ENCODE measurements at regions not wholly inside any gene's neighbourhood (a gene's known extent, or its start where the extent isn't known, plus 50 kb on each side); places are given as distances from the start of the nearest gene placed in this dataset.

GRCh38 chr3:95905182-95905581 lies 909.2 kb upstream of the EPHA6 start:
- Histone ChIP-seq H2AFZ (ENCODE audit: low read depth, low read length) (no peak overlapping the region), H2AK5ac (ENCODE audit: low read length, severe bottlenecking) (no peak overlapping the region), H3K9ac (ENCODE audit: low read length) (no peak overlapping the region), H2BK5ac (ENCODE audit: low read depth, low read length, poor library complexity, severe bottlenecking) (no peak overlapping the region), H3K4me1 (ENCODE audit: control insufficient read depth, insufficient read depth, low read depth, low read length) (no peaks in the 10 kb centered on the region), H3K9me3 (ENCODE audit: control insufficient read depth, low read length) (no peaks in the 10 kb centered on the region), H2BK12ac (ENCODE audit: low read length in 2 of 2) (no peak overlapping the region), H3K27me3 (ENCODE audit: control insufficient read depth in 1 of 2, insufficient read depth in 1 of 2, low read length in 2 of 2) (no peaks in the 10 kb centered on the region), H2BK15ac (ENCODE audit: low read depth, poor library complexity, severe bottlenecking) (no peak overlapping the region), H2BK120ac (ENCODE audit: low read depth, low read length) (no peak overlapping the region), H3K4ac (ENCODE audit: low read depth in 1 of 2, low read length in 2 of 2) (no peak overlapping the region), H3K79me1 (replicated peaks; ENCODE audit: low read length, poor library complexity, severe bottlenecking) (no peaks in the 10 kb centered on the region), H3K36me3 (ENCODE audit: control insufficient read depth in 1 of 2, insufficient read depth in 2 of 2, low read depth in 1 of 2, low read length in 2 of 2) (no peaks in the 10 kb centered on the region), H4K91ac (ENCODE audit: low read length) (no peak overlapping the region), H3K14ac (ENCODE audit: low read length in 2 of 2) (no peak overlapping the region), H4K8ac (ENCODE audit: low read length) (no peak overlapping the region), H3K4me2 (ENCODE audit: low read length, poor library complexity, severe bottlenecking) (no peak overlapping the region), H3K23ac (ENCODE audit: low read length in 2 of 2) (no peak overlapping the region), H3K18ac (ENCODE audit: low read depth in 1 of 2, low read length in 2 of 2) (no peak overlapping the region), H3K27ac (ENCODE audit: low read length, poor library complexity, severe bottlenecking) (no peak overlapping the region), H3K4me3 (ENCODE audit: insufficient read depth in 1 of 2, low read depth in 1 of 2, low read length in 2 of 2) (no peak overlapping the region)
- peak; percentile 19 for DNase-seq
- 18% methylated on average over 1 of the region's 1 CpG for WGBS

GRCh38 chr3:95911767-95912166 lies 902.6 kb upstream of the EPHA6 start:
- WGBS = 40% methylated on average over 1 of the region's 1 CpG

DNA sequence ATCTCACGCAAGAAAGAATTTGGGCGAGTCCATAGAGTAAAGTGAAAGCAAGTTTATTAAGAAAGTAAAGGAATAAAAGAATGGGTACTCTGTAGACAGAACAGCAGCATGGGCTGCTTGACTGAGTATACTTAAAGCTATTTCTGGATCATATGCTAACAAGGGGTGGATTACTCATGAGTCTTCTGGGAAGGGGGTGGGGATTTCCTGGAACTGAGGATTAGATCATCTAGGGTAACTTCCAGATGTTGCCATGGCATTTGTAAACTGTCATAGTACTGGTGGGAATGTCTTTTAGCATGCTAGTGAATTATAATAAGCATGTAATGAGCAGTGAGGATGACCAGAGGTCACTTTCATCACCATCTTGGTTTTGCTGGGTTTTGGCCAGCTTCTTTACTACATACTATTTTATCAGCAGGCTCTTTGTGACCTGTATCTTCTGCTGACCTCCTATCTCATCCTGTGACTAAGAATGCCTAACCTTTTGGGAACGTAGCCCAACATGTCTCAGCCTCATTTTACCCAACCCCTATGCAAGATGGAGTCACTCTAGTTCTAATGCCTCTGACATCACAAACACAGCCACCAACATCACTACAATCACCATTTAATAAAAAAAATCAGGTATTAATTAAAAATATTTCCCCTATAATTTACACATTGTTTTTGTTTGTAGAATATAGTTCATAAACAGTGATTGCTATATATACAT lies 890.7 kb upstream of the EPHA6 start:
- WGBS = 24% methylated on average over 3 of the region's 3 CpGs
- peak overlapping the region; percentile 45 for H3K27ac ChIP-seq (ENCODE audit: low read length, poor library complexity, severe bottlenecking)
- H3K27me3 ChIP-seq (ENCODE audit: control insufficient read depth in 1 of 2, insufficient read depth in 1 of 2, low read length in 2 of 2) = no peaks in the 10 kb centered on the region

More at GRCh38 chr3:95911767-95912166, 902.6 kb upstream of the EPHA6 start:
- Histone ChIP-seq H2AFZ (ENCODE audit: low read depth, low read length) (no peak overlapping the region), H2AK5ac (ENCODE audit: low read length, severe bottlenecking) (no peak overlapping the region), H2BK12ac (ENCODE audit: low read length in 2 of 2) (no peak overlapping the region), H3K27ac (ENCODE audit: low read length, poor library complexity, severe bottlenecking) (no peak overlapping the region), H2BK5ac (ENCODE audit: low read depth, low read length, poor library complexity, severe bottlenecking) (no peak overlapping the region), H2BK120ac (ENCODE audit: low read depth, low read length) (no peak overlapping the region), H3K4me2 (ENCODE audit: low read length, poor library complexity, severe bottlenecking) (no peak overlapping the region), H3K4ac (ENCODE audit: low read depth in 1 of 2, low read length in 2 of 2) (no peak overlapping the region), H3K4me3 (ENCODE audit: insufficient read depth in 1 of 2, low read depth in 1 of 2, low read length in 2 of 2) (no peak overlapping the region), H3K36me3 (ENCODE audit: control insufficient read depth in 1 of 2, insufficient read depth in 2 of 2, low read depth in 1 of 2, low read length in 2 of 2) (no peaks in the 10 kb centered on the region), H3K9me3 (ENCODE audit: control insufficient read depth, low read length) (peaks cover 13% of the 10 kb centered on the region), H3K9ac (ENCODE audit: low read length) (no peak overlapping the region), H4K8ac (ENCODE audit: low read length) (no peak overlapping the region), H3K14ac (ENCODE audit: low read length in 2 of 2) (no peak overlapping the region), H4K91ac (ENCODE audit: low read length) (peak overlapping the region; percentile 31), H3K18ac (ENCODE audit: low read depth in 1 of 2, low read length in 2 of 2) (no peak overlapping the region), H2BK15ac (ENCODE audit: low read depth, poor library complexity, severe bottlenecking) (no peak overlapping the region), H3K27me3 (ENCODE audit: control insufficient read depth in 1 of 2, insufficient read depth in 1 of 2, low read length in 2 of 2) (no peaks in the 10 kb centered on the region), H3K79me1 (replicated peaks; ENCODE audit: low read length, poor library complexity, severe bottlenecking) (no peaks in the 10 kb centered on the region), H3K4me1 (ENCODE audit: control insufficient read depth, insufficient read depth, low read depth, low read length) (no peaks in the 10 kb centered on the region), H3K23ac (ENCODE audit: low read length in 2 of 2) (no peak overlapping the region)
- DNase-seq = no peak

DNA sequence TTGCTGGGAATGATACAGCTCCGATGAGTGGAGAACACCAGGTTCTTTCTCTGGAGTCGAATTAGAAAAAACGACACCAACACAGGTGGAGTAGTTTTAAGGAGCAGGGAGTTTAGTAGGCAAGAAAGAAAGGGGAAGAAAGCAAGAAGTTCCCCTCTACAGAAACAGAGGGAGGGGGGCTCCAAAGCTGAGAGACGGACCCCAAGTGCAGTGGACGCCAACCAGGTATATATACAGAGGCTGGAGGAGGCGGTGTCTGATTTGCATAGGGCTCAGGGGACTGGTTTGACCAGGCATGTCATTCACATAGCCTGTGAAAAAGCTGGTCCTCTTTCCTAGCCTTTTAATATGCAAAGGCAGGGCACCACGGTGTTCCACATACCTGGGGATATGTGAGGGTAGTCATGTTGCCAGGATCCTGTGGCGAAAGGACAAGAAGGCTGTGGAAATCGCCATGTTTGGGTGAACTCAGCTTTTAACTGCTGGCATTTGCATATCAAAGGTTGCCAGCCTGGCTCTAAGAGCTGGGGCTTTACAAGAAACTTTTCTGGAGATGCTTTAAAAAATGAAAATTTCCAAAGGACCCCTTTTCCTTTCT lies 887.4 kb upstream of the EPHA6 start:
- DNase-seq = no peak
- Histone ChIP-seq H3K9me3 (ENCODE audit: control insufficient read depth, low read length) (no peaks in the 10 kb centered on the region), H2AFZ (ENCODE audit: low read depth, low read length) (no peak overlapping the region), H3K27me3 (ENCODE audit: control insufficient read depth in 1 of 2, insufficient read depth in 1 of 2, low read length in 2 of 2) (no peaks in the 10 kb centered on the region), H2BK120ac (ENCODE audit: low read depth, low read length) (peak overlapping the region; percentile 61), H3K36me3 (ENCODE audit: control insufficient read depth in 1 of 2, insufficient read depth in 2 of 2, low read depth in 1 of 2, low read length in 2 of 2) (no peaks in the 10 kb centered on the region), H3K4ac (ENCODE audit: low read depth in 1 of 2, low read length in 2 of 2) (peak overlapping the region in 1 of 2 experiments; percentile 58), H4K91ac (ENCODE audit: low read length) (peak overlapping the region; percentile 75), H2AK5ac (ENCODE audit: low read length, severe bottlenecking) (peak overlapping the region; percentile 35), H3K23ac (ENCODE audit: low read length in 2 of 2) (no peak overlapping the region), H2BK15ac (ENCODE audit: low read depth, poor library complexity, severe bottlenecking) (peak overlapping the region; percentile 52), H3K4me3 (ENCODE audit: insufficient read depth in 1 of 2, low read depth in 1 of 2, low read length in 2 of 2) (no peak overlapping the region), H3K9ac (ENCODE audit: low read length) (no peak overlapping the region), H2BK5ac (ENCODE audit: low read depth, low read length, poor library complexity, severe bottlenecking) (no peak overlapping the region), H3K27ac (ENCODE audit: low read length, poor library complexity, severe bottlenecking) (no peak overlapping the region), H4K8ac (ENCODE audit: low read length) (no peak overlapping the region), H3K18ac (ENCODE audit: low read depth in 1 of 2, low read length in 2 of 2) (peak overlapping the region in 1 of 2 experiments; percentile 18), H2BK12ac (ENCODE audit: low read length in 2 of 2) (peak overlapping the region; percentile 92 to 93), H3K14ac (ENCODE audit: low read length in 2 of 2) (no peak overlapping the region), H3K4me2 (ENCODE audit: low read length, poor library complexity, severe bottlenecking) (no peak overlapping the region), H3K79me1 (replicated peaks; ENCODE audit: low read length, poor library complexity, severe bottlenecking) (no peaks in the 10 kb centered on the region), H3K4me1 (ENCODE audit: control insufficient read depth, insufficient read depth, low read depth, low read length) (peaks cover 3% of the 10 kb centered on the region)
- WGBS = 79% methylated on average over 9 of the region's 9 CpGs

More for the DNA sequence above, 890.7 kb upstream of the EPHA6 start:
- Histone ChIP-seq H3K4me3 (ENCODE audit: insufficient read depth in 1 of 2, low read depth in 1 of 2, low read length in 2 of 2) (peak overlapping the region in 1 of 2 experiments; percentile 31), H2BK120ac (ENCODE audit: low read depth, low read length) (peak overlapping the region; percentile 61), H3K79me1 (replicated peaks; ENCODE audit: low read length, poor library complexity, severe bottlenecking) (no peaks in the 10 kb centered on the region), H3K4me1 (ENCODE audit: control insufficient read depth, insufficient read depth, low read depth, low read length) (peaks cover 3% of the 10 kb centered on the region), H2BK15ac (ENCODE audit: low read depth, poor library complexity, severe bottlenecking) (no peak overlapping the region), H3K9me3 (ENCODE audit: control insufficient read depth, low read length) (no peaks in the 10 kb centered on the region), H4K8ac (ENCODE audit: low read length) (no peak overlapping the region), H2AFZ (ENCODE audit: low read depth, low read length) (no peak overlapping the region), H3K23ac (ENCODE audit: low read length in 2 of 2) (no peak overlapping the region), H2BK12ac (ENCODE audit: low read length in 2 of 2) (peak overlapping the region in 1 of 2 experiments; percentile 10), H2BK5ac (ENCODE audit: low read depth, low read length, poor library complexity, severe bottlenecking) (no peak overlapping the region), H3K36me3 (ENCODE audit: control insufficient read depth in 1 of 2, insufficient read depth in 2 of 2, low read depth in 1 of 2, low read length in 2 of 2) (no peaks in the 10 kb centered on the region), H3K18ac (ENCODE audit: low read depth in 1 of 2, low read length in 2 of 2) (peak overlapping the region in 1 of 2 experiments; percentile 12), H3K9ac (ENCODE audit: low read length) (peak overlapping the region; percentile 92), H3K4ac (ENCODE audit: low read depth in 1 of 2, low read length in 2 of 2) (no peak overlapping the region), H3K4me2 (ENCODE audit: low read length, poor library complexity, severe bottlenecking) (no peak overlapping the region), H3K14ac (ENCODE audit: low read length in 2 of 2) (no peak overlapping the region), H4K91ac (ENCODE audit: low read length) (no peak overlapping the region), H2AK5ac (ENCODE audit: low read length, severe bottlenecking) (no peak overlapping the region)
- peak; percentile 100 for DNase-seq
